B cell (primary cell): ENCODE measurements at regions not wholly inside any gene's neighbourhood (a gene's known extent, or its start where the extent isn't known, plus 50 kb on each side); places are given as distances from the start of the nearest gene placed in this dataset.

Source experiments
- ATAC-seq: fragments of 200-7000 bp; cut with Tn5 transposase; one replicate; pipeline ENCODE4 v1.10.0; 2021; ENCODE audit warnings: low read depth, mild to moderate bottlenecking, moderate number of reproducible peaks, moderate library complexity
- CTCF ChIA-PET: fragments of 350-600 bp; sonication (Branson Sonifier 250); formaldehyde crosslinking; loops from one replicate; lab custom pipeline; 2021; ENCODE audit warnings: antibody characterized with exemption, inconsistent platforms; lab: Charles Lee
- POLR2A ChIA-PET: fragments of 350-600 bp; sonication (Branson Sonifier 250); formaldehyde crosslinking; loops from one replicate; lab custom pipeline; 2021; ENCODE audit warnings: antibody characterized with exemption; lab: Charles Lee
- DNase-seq: peaks from one replicate; pipeline ENCODE4 v3.0.0; 2013
- H2AFZ ChIP-seq: 2 replicates; pipeline ENCODE4 v1.6.1; 2012; ENCODE audit warnings: mild to moderate bottlenecking, low read depth, low read length; ENCODE audit not compliant: insufficient read depth, poor library complexity, severe bottlenecking
- H3K27ac ChIP-seq, 2 donors: 1 replicate in 1 of 2; 2 replicates in 1 of 2; pipeline ENCODE4 v1.5.1; 2012 to 2013; ENCODE audit warnings: low read length in 2 of 2, mild to moderate bottlenecking in 2 of 2, moderate library complexity in 1 of 2
- H3K27me3 ChIP-seq, 4 experiments: fragments of 200-600 bp in 1 of 4; sonication (generic) in 1 of 4; replicated peaks in 1 of 4; 1 replicate in 2 of 4; 2 replicates in 2 of 4; pipeline versions ENCODE4 v1.6.1 to v1.7.0; 2013 to 2016; ENCODE audit warnings: low read length in 3 of 4, mild to moderate bottlenecking in 2 of 4, mixed read lengths in 1 of 4, moderate library complexity in 1 of 4; ENCODE audit not compliant: insufficient read depth in 4 of 4, control insufficient read depth in 3 of 4; ENCODE audit errors: control extremely low read depth in 1 of 4
- H3K36me3 ChIP-seq, 2 experiments: replicated peaks in 1 of 2; 1 replicate in 1 of 2; 2 replicates in 1 of 2; pipeline versions ENCODE4 v1.6.1 to v1.7.1; 2013; ENCODE audit warnings: low read length in 1 of 2; ENCODE audit not compliant: insufficient read depth in 2 of 2, control insufficient read depth in 1 of 2; ENCODE audit errors: control extremely low read depth in 1 of 2, extremely low read depth in 1 of 2
- H3K4me1 ChIP-seq, 2 donors: fragments of 200-600 bp in 1 of 2; sonication (generic) in 1 of 2; 1 replicate in 1 of 2; 2 replicates in 1 of 2; pipeline versions ENCODE4 v1.5.1 to v1.6.1; 2013 to 2017; ENCODE audit warnings: low read length in 2 of 2; ENCODE audit not compliant: control insufficient read depth in 2 of 2, insufficient read depth in 2 of 2
- H3K4me2 ChIP-seq: replicated peaks from 2 replicates; pipeline ENCODE3; 2012; ENCODE audit warnings: mild to moderate bottlenecking, low read depth, low read length; ENCODE audit not compliant: poor library complexity, severe bottlenecking
- H3K4me3 ChIP-seq, 5 experiments: fragments of 200-600 bp in 1 of 5; sonication (generic) in 1 of 5; 1 replicate in 3 of 5; 2 replicates in 2 of 5; pipeline versions ENCODE4 v1.5.1 to v1.7.0; 2011 to 2016; ENCODE audit warnings: low read length in 4 of 5, mild to moderate bottlenecking in 4 of 5, low read depth in 2 of 5, control low read depth in 1 of 5, moderate library complexity in 1 of 5; ENCODE audit not compliant: insufficient read depth in 1 of 5; ENCODE audit errors: control extremely low read depth in 1 of 5, extremely low read depth in 1 of 5
- H3K79me2 ChIP-seq: fragments of 200-600 bp; sonication (generic); one replicate; pipeline ENCODE4 v1.6.0; 2016; ENCODE audit warnings: low read length; ENCODE audit not compliant: control insufficient read depth, insufficient read depth
- H3K9ac ChIP-seq: fragments of 200-600 bp; sonication (generic); 2 replicates; pipeline ENCODE4 v1.6.1; 2017; ENCODE audit warnings: mild to moderate bottlenecking, low read length, moderate library complexity
- H3K9me3 ChIP-seq, 3 donors: one replicate each; pipeline versions ENCODE4 v1.6.1 to v1.7.1; 2013; ENCODE audit warnings: low read length in 2 of 3; ENCODE audit not compliant: control insufficient read depth in 2 of 3, insufficient read depth in 1 of 3; ENCODE audit errors: control extremely low read depth in 1 of 3
- H4K20me1 ChIP-seq: 2 replicates; pipeline ENCODE4 v1.6.0; 2012; ENCODE audit warnings: mild to moderate bottlenecking, low read length; ENCODE audit not compliant: insufficient read depth, control insufficient read depth, poor library complexity, severe bottlenecking
- H3K27ac Mint-ChIP-seq: one replicate; pipeline ENCODE4 v1.8.0; 2021; ENCODE audit warnings: mixed read lengths
- H3K27me3 Mint-ChIP-seq: one replicate; pipeline ENCODE4 v1.8.0; 2021; ENCODE audit warnings: mixed read lengths
- H3K4me1 Mint-ChIP-seq: one replicate; pipeline ENCODE4 v1.8.0; 2021; ENCODE audit warnings: mixed read lengths
- H3K4me3 Mint-ChIP-seq: one replicate; pipeline ENCODE4 v1.8.0; 2021; ENCODE audit warnings: mixed read lengths
- H3K9me3 Mint-ChIP-seq: one replicate; pipeline ENCODE4 v1.8.0; 2022; ENCODE audit warnings: mixed read lengths; ENCODE audit not compliant: insufficient read depth
- EZH2 ChIP-seq: IDR thresholded peaks from 2 replicates; pipeline ENCODE4 v1.6.1; 2012; ENCODE audit warnings: borderline replicate concordance, low read depth, mild to moderate bottlenecking, moderate library complexity, low read length; ENCODE audit not compliant: insufficient read depth, poor library complexity, severe bottlenecking
- WGBS: methylation state at CpG from one replicate; pipeline ENCODE4 v1.1.5; 2013; ENCODE audit warnings: missing lambda C conversion rate; ENCODE audit not compliant: insufficient coverage; 5-methylcytosine and 5-hydroxymethylcytosine counted together
- intact Hi-C: fragments of 100-400 bp; cut with micrococcal nuclease; formaldehyde crosslinking; loops from one replicate; pipeline ENCODE4 v1.10.0; 2022
- TF ChIP-seq, protein P1 (sequence below): fragments of 200-600 bp; IDR thresholded peaks from one replicate; pipeline ENCODE4 v1.8.0; 2022; ENCODE audit warnings: antibody characterized with exemption, mild to moderate bottlenecking

GRCh38 chr18:78857314-78858150, 122.1 kb upstream of the SALL3 start:
- Histone ChIP-seq H3K36me3 (no peaks in the 10 kb centered on the region), H3K4me2 (no peak overlapping the region), H4K20me1 (no peaks in the 10 kb centered on the region), H3K4me3 (no peak overlapping the region), H3K27ac (no peak overlapping the region), H3K9me3 (peaks cover 0 to 19% (median 0%) of the 10 kb centered on the region in 3 donors), H3K27me3 (no peaks in the 10 kb centered on the region), H3K9ac (no peak overlapping the region), H3K4me1 (no peaks in the 10 kb centered on the region), H2AFZ (no peak overlapping the region), H3K79me2 (no peaks in the 10 kb centered on the region)
- 79% methylated on average over 32 of the region's 42 CpGs for WGBS
- no peak overlapping the region for H3K4me3 Mint-ChIP-seq
- DNase-seq (no peak), ATAC-seq (no peak)
- TF ChIP-seq EZH2 = no peak
- TF ChIP-seq, protein P1, sequence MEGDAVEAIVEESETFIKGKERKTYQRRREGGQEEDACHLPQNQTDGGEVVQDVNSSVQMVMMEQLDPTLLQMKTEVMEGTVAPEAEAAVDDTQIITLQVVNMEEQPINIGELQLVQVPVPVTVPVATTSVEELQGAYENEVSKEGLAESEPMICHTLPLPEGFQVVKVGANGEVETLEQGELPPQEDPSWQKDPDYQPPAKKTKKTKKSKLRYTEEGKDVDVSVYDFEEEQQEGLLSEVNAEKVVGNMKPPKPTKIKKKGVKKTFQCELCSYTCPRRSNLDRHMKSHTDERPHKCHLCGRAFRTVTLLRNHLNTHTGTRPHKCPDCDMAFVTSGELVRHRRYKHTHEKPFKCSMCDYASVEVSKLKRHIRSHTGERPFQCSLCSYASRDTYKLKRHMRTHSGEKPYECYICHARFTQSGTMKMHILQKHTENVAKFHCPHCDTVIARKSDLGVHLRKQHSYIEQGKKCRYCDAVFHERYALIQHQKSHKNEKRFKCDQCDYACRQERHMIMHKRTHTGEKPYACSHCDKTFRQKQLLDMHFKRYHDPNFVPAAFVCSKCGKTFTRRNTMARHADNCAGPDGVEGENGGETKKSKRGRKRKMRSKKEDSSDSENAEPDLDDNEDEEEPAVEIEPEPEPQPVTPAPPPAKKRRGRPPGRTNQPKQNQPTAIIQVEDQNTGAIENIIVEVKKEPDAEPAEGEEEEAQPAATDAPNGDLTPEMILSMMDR = no peak
- ChIA-PET CTCF (no interaction called here), POLR2A (no interaction called here)
- no peaks in the 10 kb centered on the region for H3K4me1 Mint-ChIP-seq
- H3K27me3 Mint-ChIP-seq = peaks cover 5% of the 10 kb centered on the region
- H3K27ac Mint-ChIP-seq = no peak overlapping the region
- no peaks in the 10 kb centered on the region for H3K9me3 Mint-ChIP-seq
- intact Hi-C loops = no loop called here

DNA sequence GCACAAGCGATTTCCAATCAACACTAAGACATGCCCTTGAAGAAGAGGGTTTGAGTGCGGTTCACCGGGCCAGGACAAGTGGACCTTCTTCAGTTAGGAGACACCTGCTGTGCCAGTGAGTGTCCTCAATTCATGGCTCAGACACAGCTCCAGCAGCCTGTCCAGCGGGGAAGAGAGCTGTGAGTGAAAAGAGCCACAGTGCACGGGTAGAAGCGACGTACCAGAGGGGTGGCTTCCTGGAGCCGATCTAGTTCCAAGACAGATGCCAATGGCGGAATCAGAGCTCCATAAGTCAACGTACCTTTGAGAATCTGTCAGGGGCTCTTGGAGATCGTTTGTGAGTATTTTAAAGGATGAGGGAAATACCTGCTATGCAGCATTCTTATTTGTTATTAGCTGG, 119.9 kb upstream of the SALL3 start:
- no peak overlapping the region for H3K9ac ChIP-seq
- H3K27me3 ChIP-seq = no peaks in the 10 kb centered on the region
- H3K27ac ChIP-seq = no peak overlapping the region
- no peak for ATAC-seq
- WGBS = 90% methylated on average over 11 of the region's 11 CpGs
- intact Hi-C loops = no loop called here
- DNase-seq = no peak
- Mint-ChIP-seq H3K4me3 (no peak overlapping the region), H3K27ac (no peak overlapping the region), H3K27me3 (peaks cover 5% of the 10 kb centered on the region), H3K9me3 (no peaks in the 10 kb centered on the region), H3K4me1 (no peaks in the 10 kb centered on the region)
- no peak overlapping the region for H3K4me2 ChIP-seq
- no peaks in the 10 kb centered on the region for H3K4me1 ChIP-seq
- H2AFZ ChIP-seq = no peak overlapping the region
- H3K36me3 ChIP-seq = no peaks in the 10 kb centered on the region
- TF ChIP-seq EZH2 = no peak
- TF ChIP-seq, protein P1 = no peak
- no peaks in the 10 kb centered on the region for H3K79me2 ChIP-seq
- ChIA-PET CTCF (no interaction called here), POLR2A (no interaction called here)
- H4K20me1 ChIP-seq = no peaks in the 10 kb centered on the region
- no peak overlapping the region for H3K4me3 ChIP-seq
- peaks cover 0 to 24% (median 0%) of the 10 kb centered on the region in 3 donors for H3K9me3 ChIP-seq
